Right kidney (tissue), 1 donor: ENCODE measurements at regions not wholly inside any gene's neighbourhood (a gene's known extent, or its start where the extent isn't known, plus 50 kb on each side); places are given as distances from the start of the nearest gene placed in this dataset.

Experiments
- DNase-seq: peaks from one replicate; pipeline ENCODE4 v3.0.0-alpha.2; 2016

GRCh38 chr10:113326160-113327111 is 226.4 kb upstream of the HABP2 start:
- DNase-seq = no peak

GRCh38 chr10:113329121-113329596 is 223.7 kb upstream of the HABP2 start:
- no peak for DNase-seq

- no peak for DNase-seq
Observed at GRCh38 chr10:113331961-113332360, 220.9 kb upstream of the HABP2 start.

GRCh38 chr10:113333313-113333712 is 219.5 kb upstream of the HABP2 start:
- no peak for DNase-seq

- no peak for DNase-seq
Observed at GRCh38 chr10:113335592-113335991, 217.3 kb upstream of the HABP2 start.

GRCh38 chr10:113336549-113337130 is 216.2 kb upstream of the HABP2 start:
- no peak for DNase-seq

- no peak for DNase-seq
Observed at GRCh38 chr10:113337142-113337541, 215.7 kb upstream of the HABP2 start.

- no peak for DNase-seq
Observed at GRCh38 chr10:113339121-113339520, 213.7 kb upstream of the HABP2 start.

- no peak for DNase-seq
Observed at GRCh38 chr10:113340282-113340681, 212.6 kb upstream of the HABP2 start.

GRCh38 chr10:113341138-113341537 is 211.7 kb upstream of the HABP2 start:
- no peak for DNase-seq

- DNase-seq = no peak
Observed at GRCh38 chr10:113345826-113346624, 206.8 kb upstream of the HABP2 start.

- no peak for DNase-seq
Observed at GRCh38 chr10:113347508-113347907, 205.3 kb upstream of the HABP2 start.

- DNase-seq = no peak
Observed at GRCh38 chr10:113348694-113349093, 204.2 kb upstream of the HABP2 start.

GRCh38 chr10:113350311-113351040 is 202.4 kb upstream of the HABP2 start:
- DNase-seq = no peak

- no peak for DNase-seq
Observed at GRCh38 chr10:113354711-113355110, 198.1 kb upstream of the HABP2 start.

- DNase-seq = no peak
Observed at GRCh38 chr10:113356794-113357680, 195.8 kb upstream of the HABP2 start.

GRCh38 chr10:113357681-113358300 is 195.1 kb upstream of the HABP2 start:
- no peak for DNase-seq

- DNase-seq = no peak
Observed at GRCh38 chr10:113359655-113360054, 193.2 kb upstream of the HABP2 start.

- DNase-seq = no peak
Observed at GRCh38 chr10:113360870-113361269, 192.0 kb upstream of the HABP2 start.

GRCh38 chr10:113362645-113363091 is 190.2 kb upstream of the HABP2 start:
- no peak for DNase-seq
